ENCODE measurements at regions not wholly inside any gene's neighbourhood (a gene's known extent, or its start where the extent isn't known, plus 50 kb on each side); places are given as distances from the start of the nearest gene placed in this dataset.

- no peak for DNase-seq (ENCODE audit: low spot score)
Measured at GRCh38 chr6:149182262-149182661, 135.2 kb upstream of the TAB2 start.

GRCh38 chr6:149184523-149184922 lies 133.0 kb upstream of the TAB2 start:
- no peak for DNase-seq (ENCODE audit: low spot score)

- no peak for DNase-seq (ENCODE audit: low spot score)
Measured at GRCh38 chr6:149185799-149186357, 131.6 kb upstream of the TAB2 start.

- DNase-seq (ENCODE audit: low spot score): no peak
Measured at GRCh38 chr6:149186873-149187272, 130.6 kb upstream of the TAB2 start.

- DNase-seq (ENCODE audit: low spot score): no peak
Measured at GRCh38 chr6:149190224-149190831, 127.2 kb upstream of the TAB2 start.

- DNase-seq (ENCODE audit: low spot score): no peak
Measured at GRCh38 chr6:149194820-149195558, 122.5 kb upstream of the TAB2 start.

GRCh38 chr6:149196091-149196490 lies 121.4 kb upstream of the TAB2 start:
- DNase-seq (ENCODE audit: low spot score): no peak

- DNase-seq (ENCODE audit: low spot score): no peak
Measured at GRCh38 chr6:149197482-149197881, 120.0 kb upstream of the TAB2 start.

GRCh38 chr6:149198265-149198664 lies 119.2 kb upstream of the TAB2 start:
- DNase-seq (ENCODE audit: low spot score): no peak

GRCh38 chr6:149200282-149200945 lies 117.1 kb upstream of the TAB2 start:
- DNase-seq (ENCODE audit: low spot score): no peak

- DNase-seq (ENCODE audit: low spot score): no peak
Measured at GRCh38 chr6:149201068-149201655, 116.3 kb upstream of the TAB2 start.

- DNase-seq (ENCODE audit: low spot score): no peak
Measured at GRCh38 chr6:149202100-149202499, 115.4 kb upstream of the TAB2 start.

GRCh38 chr6:149202952-149203351 lies 114.6 kb upstream of the TAB2 start:
- DNase-seq (ENCODE audit: low spot score): no peak

- DNase-seq (ENCODE audit: low spot score): no peak
Measured at GRCh38 chr6:149203509-149203908, 114.0 kb upstream of the TAB2 start.

GRCh38 chr6:149208134-149208601 lies 109.3 kb upstream of the TAB2 start:
- no peak for DNase-seq (ENCODE audit: low spot score)

- peak; percentile 35 for DNase-seq (ENCODE audit: low spot score)
Measured at GRCh38 chr6:149209871-149210775, 107.4 kb upstream of the TAB2 start.

- no peak for DNase-seq (ENCODE audit: low spot score)
Measured at GRCh38 chr6:149211046-149211571, 106.4 kb upstream of the TAB2 start.

- no peak for DNase-seq (ENCODE audit: low spot score)
Measured at GRCh38 chr6:149212206-149212605, 105.3 kb upstream of the TAB2 start.

GRCh38 chr6:149212892-149213801 lies 104.4 kb upstream of the TAB2 start:
- no peak for DNase-seq (ENCODE audit: low spot score)

GRCh38 chr6:149213829-149214228 lies 103.7 kb upstream of the TAB2 start:
- no peak for DNase-seq (ENCODE audit: low spot score)
